Thyroid gland (tissue), 4 donors: ENCODE measurements at regions not wholly inside any gene's neighbourhood (a gene's known extent, or its start where the extent isn't known, plus 50 kb on each side); places are given as distances from the start of the nearest gene placed in this dataset.

Experiments used
- DNase-seq, 2 donors: peaks; one replicate each; pipeline ENCODE4 v3.0.0-alpha.2; 2019
- H3K27ac ChIP-seq, 3 donors: fragments of 200-600 bp; sonication (generic); 1 replicate in 2 of 3; 2 replicates in 1 of 3; pipeline ENCODE4 v1.5.1; 2016 to 2019; ENCODE audit warnings: mild to moderate bottlenecking in 1 of 3, moderate library complexity in 1 of 3
- H3K27me3 ChIP-seq: fragments of 200-600 bp; sonication (generic); one replicate; pipeline ENCODE4 v1.5.1; 2019
- H3K36me3 ChIP-seq, 2 donors: fragments of 200-600 bp; sonication (generic); one replicate each; pipeline ENCODE4 v1.5.1; 2016 to 2019
- H3K4me1 ChIP-seq, 2 donors: fragments of 200-600 bp; sonication (generic); one replicate each; pipeline ENCODE4 v1.5.1; 2017 to 2019
- H3K4me3 ChIP-seq, 3 donors: fragments of 200-600 bp; sonication (generic); replicated peaks in 1 of 3; 1 replicate in 2 of 3; 2 replicates in 1 of 3; pipeline ENCODE4 v1.5.1; 2016; ENCODE audit warnings: mild to moderate bottlenecking in 1 of 3
- H3K9me3 ChIP-seq: fragments of 200-600 bp; sonication (generic); one replicate; pipeline ENCODE4 v1.5.1; 2017
- POLR2A ChIP-seq, 2 donors: fragments of 450-650 bp; IDR thresholded peaks; one replicate each; pipeline ENCODE4 v1.6.1; 2017; ENCODE audit warnings: antibody characterized with exemption in 2 of 2, mild to moderate bottlenecking in 2 of 2, moderate library complexity in 1 of 2
- WGBS, 2 donors: methylation state at CpG; one replicate each; pipeline ENCODE4 v1.1.5; 2017; 5-methylcytosine and 5-hydroxymethylcytosine counted together
- intact Hi-C: fragments of 100-400 bp; cut with DNase I; formaldehyde crosslinking; loops from one replicate; pipeline ENCODE4 v1.15.1; 2023
- TF ChIP-seq, protein P1 (sequence below), 6 experiments: fragments of 200-600 bp in 3 of 6; fragments of 450-650 bp in 3 of 6; sonication (generic) in 3 of 6; IDR thresholded peaks; one replicate each; pipeline ENCODE4 v1.5.1; 2016 to 2019; ENCODE audit warnings: antibody characterized with exemption in 6 of 6, mild to moderate bottlenecking in 2 of 6, inconsistent platforms in 1 of 6, moderate library complexity in 1 of 6

DNA sequence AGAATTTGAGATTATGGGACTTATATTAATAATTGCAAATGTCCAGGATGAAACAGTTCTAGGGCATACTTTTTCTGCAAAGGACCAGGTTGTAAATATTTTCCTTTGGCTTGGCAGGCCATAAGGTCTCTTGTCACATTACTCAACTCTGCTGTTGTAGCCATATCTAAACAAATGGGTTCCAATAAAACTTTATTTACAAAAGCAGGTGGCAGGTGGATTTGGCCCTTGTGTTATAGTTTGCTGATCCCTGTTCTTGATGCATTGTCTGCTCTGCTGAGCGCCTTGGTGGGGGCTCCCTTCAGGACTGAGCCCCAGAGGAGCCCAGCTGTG is 258.5 kb downstream of the FOXD2 start:
- TF ChIP-seq, protein P1, sequence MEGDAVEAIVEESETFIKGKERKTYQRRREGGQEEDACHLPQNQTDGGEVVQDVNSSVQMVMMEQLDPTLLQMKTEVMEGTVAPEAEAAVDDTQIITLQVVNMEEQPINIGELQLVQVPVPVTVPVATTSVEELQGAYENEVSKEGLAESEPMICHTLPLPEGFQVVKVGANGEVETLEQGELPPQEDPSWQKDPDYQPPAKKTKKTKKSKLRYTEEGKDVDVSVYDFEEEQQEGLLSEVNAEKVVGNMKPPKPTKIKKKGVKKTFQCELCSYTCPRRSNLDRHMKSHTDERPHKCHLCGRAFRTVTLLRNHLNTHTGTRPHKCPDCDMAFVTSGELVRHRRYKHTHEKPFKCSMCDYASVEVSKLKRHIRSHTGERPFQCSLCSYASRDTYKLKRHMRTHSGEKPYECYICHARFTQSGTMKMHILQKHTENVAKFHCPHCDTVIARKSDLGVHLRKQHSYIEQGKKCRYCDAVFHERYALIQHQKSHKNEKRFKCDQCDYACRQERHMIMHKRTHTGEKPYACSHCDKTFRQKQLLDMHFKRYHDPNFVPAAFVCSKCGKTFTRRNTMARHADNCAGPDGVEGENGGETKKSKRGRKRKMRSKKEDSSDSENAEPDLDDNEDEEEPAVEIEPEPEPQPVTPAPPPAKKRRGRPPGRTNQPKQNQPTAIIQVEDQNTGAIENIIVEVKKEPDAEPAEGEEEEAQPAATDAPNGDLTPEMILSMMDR (IDR thresholded peaks at IDR 0.05), result no peak
- no peak for TF ChIP-seq POLR2A (IDR thresholded peaks at IDR 0.05)
- Histone ChIP-seq H3K4me3 (no peak overlapping the region), H3K4me1 (no peaks in the 10 kb centered on the region), H3K27ac (no peak overlapping the region), H3K36me3 (no peaks in the 10 kb centered on the region), H3K27me3 (no peaks in the 10 kb centered on the region), H3K9me3 (no peaks in the 10 kb centered on the region)
- intact Hi-C loops, result no loop called here
- DNase-seq, result no peak
- WGBS, 2 donors, result 100% methylated on average over 1 of the region's 1 CpG

DNA sequence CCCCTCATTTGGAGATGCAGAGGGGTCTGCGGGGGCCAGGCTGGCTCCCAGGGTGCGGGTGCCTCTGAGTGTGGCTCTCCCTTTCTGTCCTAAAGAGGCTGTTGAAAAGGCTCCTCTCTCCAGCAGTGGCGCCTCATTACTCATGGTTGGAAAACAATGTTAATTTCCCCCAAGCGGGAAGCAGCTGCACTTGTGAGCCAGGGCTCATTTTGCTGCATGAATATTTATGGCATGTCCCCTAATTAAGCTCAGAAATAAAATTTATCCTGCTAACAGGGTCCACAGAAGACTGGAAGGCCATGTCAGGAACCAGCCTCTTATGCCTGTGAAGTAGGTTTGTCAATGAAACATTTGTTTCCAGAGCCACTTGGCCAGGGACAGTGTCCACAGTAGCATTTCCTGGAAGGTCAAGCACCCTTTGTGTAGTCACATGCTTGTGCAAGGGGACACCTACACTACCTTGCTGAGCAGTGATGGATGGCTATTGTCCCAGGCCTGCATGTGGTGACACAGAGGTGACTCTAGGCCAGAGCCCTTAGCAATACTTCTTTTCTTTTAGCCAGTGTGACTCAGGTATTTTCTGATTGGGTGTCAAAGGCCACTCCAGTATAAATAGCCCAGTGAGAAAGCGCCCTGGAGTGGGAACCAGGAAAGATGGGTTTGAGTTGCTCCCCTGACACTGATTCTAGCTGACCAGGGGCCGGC is 259.0 kb downstream of the FOXD2 start:
- WGBS, 2 donors, result 66 to 85% methylated on average over 4 to 6 of the region's 6 CpGs
- no peak for TF ChIP-seq POLR2A (IDR thresholded peaks at IDR 0.05)
- TF ChIP-seq, protein P1 (IDR thresholded peaks at IDR 0.05), result no peak
- Histone ChIP-seq H3K27ac (no peak overlapping the region), H3K27me3 (no peaks in the 10 kb centered on the region), H3K4me1 (no peaks in the 10 kb centered on the region), H3K9me3 (no peaks in the 10 kb centered on the region), H3K4me3 (no peak overlapping the region), H3K36me3 (no peaks in the 10 kb centered on the region)
- intact Hi-C loops, result no loop called here
- peak; percentile 33 to 58 for DNase-seq

DNA sequence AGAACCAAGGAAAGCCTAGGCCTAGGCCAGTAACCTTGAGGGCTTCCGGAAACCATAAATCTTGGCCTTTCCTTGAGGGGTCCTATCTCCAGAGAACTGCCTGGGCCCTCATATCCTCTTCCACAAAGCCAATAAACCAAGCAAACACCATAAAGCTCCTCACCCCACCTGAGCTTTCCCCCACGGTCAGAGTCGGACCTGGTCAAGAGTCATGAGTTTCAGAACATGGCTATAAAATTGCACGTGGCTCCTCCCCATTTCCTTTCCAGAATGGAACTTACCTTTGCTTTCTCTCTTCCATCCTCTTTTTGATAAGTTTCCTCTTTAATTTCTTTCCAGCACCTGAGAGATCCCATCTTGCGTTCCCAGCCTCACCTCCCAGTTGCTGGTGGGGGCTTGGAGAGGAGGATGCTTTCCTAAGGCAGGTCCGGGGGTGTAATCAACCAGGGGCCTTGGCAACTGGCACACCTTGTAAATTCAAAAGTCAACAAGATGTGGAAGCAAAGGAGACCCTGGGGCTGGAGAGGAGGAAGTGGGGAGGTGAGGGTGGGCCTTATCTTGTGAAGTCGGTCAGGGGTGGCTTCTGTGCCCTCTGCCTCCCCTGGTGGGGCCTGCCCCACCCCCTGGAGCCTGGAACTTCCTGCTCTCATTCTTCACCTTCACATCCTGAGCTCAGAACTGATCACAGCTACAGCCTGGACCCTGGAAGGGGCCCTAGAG is 259.9 kb downstream of the FOXD2 start:
- Histone ChIP-seq H3K36me3 (no peaks in the 10 kb centered on the region), H3K4me3 (no peak overlapping the region), H3K4me1 (no peaks in the 10 kb centered on the region), H3K27me3 (no peaks in the 10 kb centered on the region), H3K9me3 (no peaks in the 10 kb centered on the region), H3K27ac (no peak overlapping the region)
- 89 to 91% methylated on average over 7 of the region's 7 CpGs for WGBS, 2 donors
- intact Hi-C loops, result no loop called here
- TF ChIP-seq, protein P1 (IDR thresholded peaks at IDR 0.05), result no peak
- TF ChIP-seq POLR2A (IDR thresholded peaks at IDR 0.05), result no peak
- DNase-seq, result no peak

DNA sequence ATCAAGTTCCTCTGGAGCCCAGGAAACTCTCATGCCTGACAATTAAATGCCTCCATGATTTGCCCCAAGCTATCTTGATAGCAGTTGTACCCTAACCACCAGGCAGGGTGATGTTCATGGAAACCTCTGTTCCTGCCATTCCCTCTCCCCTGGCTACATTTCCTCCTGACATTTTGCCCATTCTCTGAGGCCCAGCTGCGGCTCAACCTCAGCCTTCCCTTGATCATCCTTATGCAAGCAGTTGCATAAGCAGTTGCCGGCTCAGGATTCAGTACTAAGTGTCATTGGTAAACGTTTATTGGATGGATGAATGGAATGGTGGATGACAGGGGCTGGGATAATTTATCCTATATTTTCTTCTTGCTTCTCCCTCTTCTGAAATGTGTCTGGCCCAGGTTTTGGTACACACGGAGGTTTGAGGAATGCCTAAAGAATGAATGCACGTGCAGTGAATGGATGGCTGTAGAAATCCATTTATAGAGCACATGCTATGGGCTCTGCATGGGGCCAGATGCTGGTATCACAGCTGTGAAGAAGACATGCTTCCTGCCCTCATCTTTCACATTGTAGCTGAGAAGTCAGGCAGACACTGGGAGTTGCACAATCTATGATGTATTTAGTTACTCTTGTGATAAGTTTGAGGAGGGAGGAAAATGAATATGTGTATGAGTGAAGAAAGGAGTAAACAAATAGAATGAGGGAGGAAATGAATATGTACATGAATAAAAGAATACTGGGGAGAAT is 261.8 kb downstream of the FOXD2 start:
- Histone ChIP-seq H3K27ac (no peak overlapping the region), H3K4me3 (no peak overlapping the region), H3K9me3 (no peaks in the 10 kb centered on the region), H3K36me3 (no peaks in the 10 kb centered on the region), H3K4me1 (no peaks in the 10 kb centered on the region), H3K27me3 (no peaks in the 10 kb centered on the region)
- DNase-seq, result no peak
- intact Hi-C loops, result no loop called here
- WGBS, 2 donors, result 86 to 88% methylated on average over 5 of the region's 5 CpGs
- TF ChIP-seq POLR2A (IDR thresholded peaks at IDR 0.05), result no peak
- TF ChIP-seq, protein P1 (IDR thresholded peaks at IDR 0.05), result no peak

DNA sequence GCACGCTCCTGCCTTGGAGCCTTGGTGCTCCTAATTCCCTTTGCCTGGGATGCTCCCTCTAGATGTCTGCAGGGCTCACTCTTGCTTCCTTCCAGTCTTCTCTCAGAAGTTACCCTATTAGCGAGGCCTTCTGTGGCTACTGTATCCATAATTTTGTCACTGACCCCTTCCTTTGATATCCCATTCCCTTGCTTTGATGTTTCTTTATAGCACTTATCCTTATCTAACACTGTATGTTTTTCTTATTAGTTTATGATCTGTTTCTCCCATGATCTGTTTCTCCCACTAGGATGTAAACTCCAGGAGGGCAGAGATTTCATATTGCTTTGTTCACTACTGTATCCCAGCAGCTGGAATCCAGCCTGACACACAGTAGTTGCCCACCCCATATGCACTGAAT is 263.4 kb downstream of the FOXD2 start:
- intact Hi-C loops, result no loop called here
- Histone ChIP-seq H3K4me1 (no peaks in the 10 kb centered on the region), H3K36me3 (no peaks in the 10 kb centered on the region), H3K4me3 (no peak overlapping the region), H3K27me3 (no peaks in the 10 kb centered on the region), H3K27ac (no peak overlapping the region), H3K9me3 (no peaks in the 10 kb centered on the region)
- 96 to 100% methylated on average over 2 of the region's 2 CpGs for WGBS, 2 donors
- no peak for DNase-seq
- TF ChIP-seq, protein P1 (IDR thresholded peaks at IDR 0.05), result no peak
- no peak for TF ChIP-seq POLR2A (IDR thresholded peaks at IDR 0.05)
